Prostate gland (tissue), 2 donors: ENCODE measurements at regions not wholly inside any gene's neighbourhood (a gene's known extent, or its start where the extent isn't known, plus 50 kb on each side); places are given as distances from the start of the nearest gene placed in this dataset.
"Not testable (repeated sequence)": the region's sequence is repeated elsewhere in the genome, so short reads cannot be mapped to it uniquely, and the experiment has no call there.

Experiments
- DNase-seq: peaks from one replicate; pipeline ENCODE4 v3.0.0-alpha.2; 2019; ENCODE audit warnings: low spot score
- H3K27ac ChIP-seq, 2 donors: fragments of 200-600 bp; sonication (generic); 2 replicates each; pipeline ENCODE4 v1.5.1; 2017 to 2019
- H3K27me3 ChIP-seq: fragments of 200-600 bp; sonication (generic); replicated peaks from 2 replicates; pipeline ENCODE4 v1.5.1; 2019; ENCODE audit not compliant: insufficient read depth
- H3K36me3 ChIP-seq, 2 donors: fragments of 200-600 bp; sonication (generic); 1 replicate in 1 of 2; 2 replicates in 1 of 2; pipeline versions ENCODE4 v1.5.1 to v1.8.1; 2017 to 2019
- H3K4me1 ChIP-seq: fragments of 200-600 bp; sonication (generic); replicated peaks from 2 replicates; pipeline ENCODE4 v1.5.1; 2019
- H3K4me3 ChIP-seq, 2 donors: fragments of 200-600 bp; sonication (generic); 2 replicates each; pipeline ENCODE4 v1.5.1; 2017 to 2019
- H3K9me3 ChIP-seq: fragments of 200-600 bp; sonication (generic); 2 replicates; pipeline ENCODE4 v1.5.1; 2017
- CTCF ChIP-seq, 4 experiments: fragments of 200-600 bp in 2 of 4; fragments of 450-650 bp in 2 of 4; sonication (generic) in 2 of 4; IDR thresholded peaks; 1 replicate in 3 of 4; 2 replicates in 1 of 4; pipeline ENCODE4 v1.5.1; 2016 to 2019; ENCODE audit warnings: antibody characterized with exemption in 4 of 4, mild to moderate bottlenecking in 2 of 4, moderate library complexity in 2 of 4
- POLR2A ChIP-seq: fragments of 450-650 bp; IDR thresholded peaks from one replicate; pipeline ENCODE4 v1.6.1; 2016; ENCODE audit warnings: antibody characterized with exemption, mild to moderate bottlenecking
- POLR2AphosphoS5 ChIP-seq: sonication (generic); formaldehyde crosslinking; IDR thresholded peaks from one replicate; pipeline ENCODE4 v1.6.1; 2017; ENCODE audit warnings: antibody characterized with exemption
- WGBS: methylation state at CpG from one replicate; pipeline ENCODE4 v1.1.5; 2018; 5-methylcytosine and 5-hydroxymethylcytosine counted together
- intact Hi-C: fragments of 100-400 bp; cut with DNase I; formaldehyde crosslinking; loops from one replicate; pipeline ENCODE4 v1.14.2; 2022

GRCh38 chr18:78436110-78436509 is 543.5 kb upstream of the SALL3 start:
- no peaks in the 10 kb centered on the region for H3K9me3 ChIP-seq
- H3K36me3 ChIP-seq: no peaks in the 10 kb centered on the region
- no peak overlapping the region for H3K4me3 ChIP-seq
- 60% methylated on average over 8 of the region's 8 CpGs for WGBS
- intact Hi-C loops: no loop called here
- H3K27me3 ChIP-seq: no peaks in the 10 kb centered on the region
- H3K4me1 ChIP-seq: no peaks in the 10 kb centered on the region
- DNase-seq: no peak
- no peak overlapping the region for H3K27ac ChIP-seq
- TF ChIP-seq CTCF (IDR thresholded peaks at IDR 0.05): no peak

DNA sequence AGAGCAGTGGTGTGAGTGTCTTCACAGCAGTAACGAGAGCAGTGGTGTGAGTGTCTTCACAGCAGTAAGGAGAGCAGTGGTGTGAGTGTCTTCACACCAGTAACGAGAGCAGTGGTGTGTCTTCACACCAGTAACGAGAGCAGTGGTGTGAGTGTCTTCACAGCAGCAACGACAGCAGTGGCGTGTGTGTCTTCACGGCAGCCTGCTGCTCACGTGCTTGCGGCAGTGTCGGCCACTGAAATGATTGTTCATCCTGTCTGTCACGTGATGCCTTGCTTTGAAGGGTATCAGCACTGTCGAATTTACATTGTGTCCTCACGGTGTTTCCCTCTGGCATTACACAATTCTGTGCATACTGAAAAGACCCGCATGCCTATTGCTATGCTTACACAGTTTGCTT is 541.4 kb upstream of the SALL3 start:
- intact Hi-C loops, H3K4me3 ChIP-seq, H3K9me3 ChIP-seq, H3K36me3 ChIP-seq, H3K4me1 ChIP-seq, DNase-seq, H3K27me3 ChIP-seq, H3K27ac ChIP-seq: not testable (repeated sequence)
- 74% methylated on average over 13 of the region's 13 CpGs for WGBS

DNA sequence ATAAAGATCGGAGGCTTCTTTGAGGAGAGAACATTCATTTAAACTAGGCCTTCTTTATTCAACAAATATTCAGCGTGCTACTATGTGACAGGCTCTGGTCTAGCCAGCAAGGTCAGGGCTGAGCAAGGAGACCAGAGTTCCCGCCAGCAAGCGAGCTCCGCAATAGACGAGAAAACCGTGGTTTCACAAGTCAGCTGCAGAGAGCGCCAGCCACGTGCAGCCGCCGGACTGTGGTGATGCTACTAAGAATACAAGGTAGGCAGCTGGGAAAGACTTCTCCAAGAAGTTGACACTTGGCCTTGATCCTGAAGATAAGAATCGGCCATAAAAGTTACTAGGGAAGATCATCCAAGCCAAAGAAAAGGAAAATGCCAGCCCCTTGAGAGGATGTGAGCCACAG is 533.7 kb upstream of the SALL3 start:
- Histone ChIP-seq H3K4me1 (no peaks in the 10 kb centered on the region), H3K9me3 (no peaks in the 10 kb centered on the region), H3K36me3 (no peaks in the 10 kb centered on the region), H3K27ac (no peak overlapping the region), H3K27me3 (no peaks in the 10 kb centered on the region), H3K4me3 (no peak overlapping the region)
- 53% methylated on average over 12 of the region's 12 CpGs for WGBS
- TF ChIP-seq POLR2AphosphoS5 (no peak), CTCF (IDR thresholded peaks at IDR 0.05) (no peak), POLR2A (no peak)
- intact Hi-C loops: no loop called here
- DNase-seq: no peak

DNA sequence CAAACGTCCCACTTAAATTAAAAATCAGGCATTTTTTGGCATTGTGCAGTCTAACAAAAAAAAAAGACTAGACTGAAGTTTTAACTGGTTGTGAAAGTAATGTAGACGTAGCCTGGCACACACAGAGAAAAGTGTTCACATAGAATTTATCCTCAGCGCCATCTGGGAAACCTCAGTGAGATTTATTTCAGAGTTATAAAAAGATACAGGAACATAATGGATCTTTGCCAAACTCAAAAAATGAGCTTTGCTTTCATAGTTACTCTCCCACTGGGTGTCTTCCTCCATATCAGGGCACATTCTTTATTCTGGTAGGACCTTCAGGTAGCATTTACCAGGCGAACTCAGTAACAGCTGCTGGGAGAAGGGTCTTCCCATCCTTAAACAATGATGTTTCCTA is 532.4 kb upstream of the SALL3 start:
- Histone ChIP-seq H3K9me3 (no peaks in the 10 kb centered on the region), H3K27me3 (no peaks in the 10 kb centered on the region), H3K36me3 (no peaks in the 10 kb centered on the region), H3K4me3 (no peak overlapping the region), H3K4me1 (no peaks in the 10 kb centered on the region), H3K27ac (no peak overlapping the region)
- intact Hi-C loops: no loop called here
- TF ChIP-seq CTCF (IDR thresholded peaks at IDR 0.05) (no peak), POLR2A (no peak), POLR2AphosphoS5 (no peak)
- WGBS: 21% methylated on average over 4 of the region's 4 CpGs
- DNase-seq: no peak

DNA sequence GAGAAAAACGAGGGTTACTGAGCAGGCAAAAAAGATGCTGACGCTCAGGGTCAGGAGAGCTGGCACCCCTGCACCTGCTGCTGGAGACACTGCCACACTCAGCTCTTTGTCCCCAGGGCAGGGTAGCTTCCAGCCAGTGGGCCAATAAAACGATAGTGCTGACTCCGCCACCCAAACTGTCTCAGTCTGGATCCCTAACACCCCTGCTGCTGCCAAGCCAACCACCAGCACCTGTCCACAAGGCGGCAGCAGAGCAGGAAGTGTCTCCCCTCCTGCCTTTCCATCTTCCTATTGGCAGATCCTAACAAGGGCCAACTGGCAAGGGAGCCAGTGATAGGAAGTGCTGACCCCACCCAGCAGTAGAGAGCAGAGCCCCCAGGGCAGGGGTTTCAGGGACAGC is 531.5 kb upstream of the SALL3 start:
- 64% methylated on average over 5 of the region's 5 CpGs for WGBS
- Histone ChIP-seq H3K27me3 (no peaks in the 10 kb centered on the region), H3K4me1 (no peaks in the 10 kb centered on the region), H3K27ac (no peak overlapping the region), H3K36me3 (no peaks in the 10 kb centered on the region), H3K9me3 (no peaks in the 10 kb centered on the region), H3K4me3 (no peak overlapping the region)
- intact Hi-C loops: no loop called here
- DNase-seq: no peak
- TF ChIP-seq CTCF (IDR thresholded peaks at IDR 0.05): no peak
- TF ChIP-seq POLR2AphosphoS5: no peak
- no peak for TF ChIP-seq POLR2A

DNA sequence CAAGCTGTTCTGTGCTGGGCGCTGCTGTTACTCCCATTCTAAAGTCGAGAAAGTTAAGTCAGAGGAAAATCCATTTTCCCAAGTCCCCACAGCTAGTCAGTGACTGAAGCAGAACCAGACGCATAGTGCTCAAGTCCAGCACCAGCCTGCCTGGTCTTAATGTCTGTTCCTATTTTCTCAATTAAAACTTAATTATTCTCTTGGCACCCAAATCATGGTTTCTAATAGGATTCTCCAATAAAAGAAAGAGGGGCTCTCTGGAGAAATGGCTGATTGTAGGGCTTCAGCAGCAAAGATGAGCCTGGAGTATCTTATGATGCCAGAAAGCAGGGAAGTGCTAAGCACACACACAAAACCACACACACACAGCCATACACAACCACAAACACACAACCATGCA is 531.0 kb upstream of the SALL3 start:
- no peak for TF ChIP-seq POLR2A
- TF ChIP-seq CTCF (IDR thresholded peaks at IDR 0.05): no peak
- TF ChIP-seq POLR2AphosphoS5: no peak
- Histone ChIP-seq H3K9me3 (no peaks in the 10 kb centered on the region), H3K36me3 (no peaks in the 10 kb centered on the region), H3K4me3 (no peak overlapping the region), H3K27ac (no peak overlapping the region), H3K4me1 (no peaks in the 10 kb centered on the region), H3K27me3 (no peaks in the 10 kb centered on the region)
- 94% methylated on average over 3 of the region's 3 CpGs for WGBS
- intact Hi-C loops: no loop called here
- no peak for DNase-seq
